K562 (cell line): ENCODE measurements at regions not wholly inside any gene's neighbourhood (a gene's known extent, or its start where the extent isn't known, plus 50 kb on each side); places are given as distances from the start of the nearest gene placed in this dataset.

Experiments used
- ATAC-seq: fragments of 200-7000 bp; cut with Tn5 transposase; 3 replicates; pipeline ENCODE4 v1.9.1; 2020; ENCODE audit warnings: moderate library complexity
- BruUV-seq: library from RNA; stranded (reverse); fragments of 400-500 nt; replicated peaks from 2 replicates; lab custom pipeline; 2021; lab: Mats Ljungman, UMichigan
- CTCF ChIA-PET: fragments of 300-600 bp; formaldehyde crosslinking; extraction: SDS; loops from one replicate; lab custom pipeline; 2021; ENCODE audit warnings: low intra/inter-chr PET ratio; lab: Yijun Ruan, JAX
- POLR2A ChIA-PET: fragments of 300-600, 350-650 bp; sonication (Branson Sonifier 250); formaldehyde crosslinking; extraction: SDS; loops from one replicate; lab custom pipeline; 2021; ENCODE audit warnings: antibody characterized with exemption, inconsistent platforms; lab: Yijun Ruan, JAX
- DNase-seq, 4 experiments: peaks; one replicate each; pipeline versions ENCODE4 v3.0.0 to v3.0.0-alpha.2; 2011 to 2018; ENCODE audit warnings: low spot score in 3 of 4, mixed read lengths in 3 of 4; ENCODE audit errors: extremely low read depth in 1 of 4
- FAIRE-seq: peaks from 2 replicates; lab custom pipeline; 2011; peaks lifted over from hg19 to GRCh38; lab: Jason Lieb, UNC
- H2AFZ ChIP-seq: 2 replicates; pipeline ENCODE4 v1.6.0; 2011; ENCODE audit warnings: low read depth, low read length, control low read depth, inconsistent platforms
- H3K27ac ChIP-seq: fragments of 200-600 bp; 3 replicates; pipeline ENCODE4 v1.8.0; 2011; ENCODE audit warnings: low read depth, mild to moderate bottlenecking, control low read depth, inconsistent platforms, low read length, moderate library complexity, mixed read lengths; ENCODE audit errors: extremely low read depth
- H3K27me3 ChIP-seq, 2 experiments: fragments of 300-600 bp in 1 of 2; 2 replicates in 1 of 2; 3 replicates in 1 of 2; pipeline versions ENCODE4 v1.6.0 to v1.8.0; 2011; ENCODE audit warnings: inconsistent platforms in 2 of 2, low read length in 2 of 2, mild to moderate bottlenecking in 1 of 2, mixed read lengths in 1 of 2, moderate library complexity in 1 of 2; ENCODE audit not compliant: control insufficient read depth in 2 of 2, insufficient read depth in 2 of 2
- H3K36me3 ChIP-seq: fragments of 300-600 bp; 3 replicates; pipeline ENCODE4 v1.8.0; 2011; ENCODE audit warnings: mild to moderate bottlenecking, low read length, inconsistent platforms; ENCODE audit not compliant: control insufficient read depth, insufficient read depth
- H3K4me1 ChIP-seq, 2 experiments: fragments of 200-600 bp in 1 of 2; replicated peaks in 1 of 2; 2 replicates in 1 of 2; 3 replicates in 1 of 2; pipeline versions ENCODE4 v1.5.1 to v1.8.0; 2011; ENCODE audit warnings: inconsistent platforms in 2 of 2, low read length in 2 of 2, mild to moderate bottlenecking in 1 of 2, mixed read lengths in 1 of 2, moderate library complexity in 1 of 2; ENCODE audit not compliant: control insufficient read depth in 2 of 2, insufficient read depth in 2 of 2
- H3K4me2 ChIP-seq: 2 replicates; pipeline ENCODE4 v1.6.1; 2011; ENCODE audit warnings: low read length, control low read depth, inconsistent platforms, mixed read lengths; ENCODE audit not compliant: insufficient read depth
- H3K4me3 ChIP-seq: fragments of 200-600 bp; sonication (generic), shearing (Covaris generic); 2 replicates; pipeline ENCODE4 v1.5.1; 2016; ENCODE audit warnings: control low read depth, inconsistent platforms
- H3K79me2 ChIP-seq: fragments of 200-600 bp; 3 replicates; pipeline ENCODE4 v1.8.0; 2011; ENCODE audit warnings: low read length, inconsistent platforms; ENCODE audit not compliant: control insufficient read depth, insufficient read depth
- H3K9ac ChIP-seq, 2 experiments: 2 replicates each; pipeline versions ENCODE4 v1.6.0 to v1.6.1; 2011; ENCODE audit warnings: low read depth in 2 of 2, low read length in 2 of 2, control low read depth in 1 of 2, inconsistent platforms in 1 of 2, mild to moderate bottlenecking in 1 of 2, mixed read lengths in 1 of 2; ENCODE audit not compliant: insufficient read depth in 1 of 2
- H3K9me1 ChIP-seq: one replicate; pipeline ENCODE4 v1.6.0; 2011; ENCODE audit warnings: inconsistent platforms, mild to moderate bottlenecking, low read length, moderate library complexity; ENCODE audit not compliant: control insufficient read depth, insufficient read depth
- H3K9me3 ChIP-seq: replicated peaks from 2 replicates; pipeline ENCODE4 v1.5.1; 2011; ENCODE audit warnings: low read depth, low read length, inconsistent platforms; ENCODE audit not compliant: control insufficient read depth, insufficient read depth
- H4K20me1 ChIP-seq: replicated peaks from 2 replicates; pipeline ENCODE4 v1.6.1; 2011; ENCODE audit warnings: low read length, inconsistent platforms, mixed read lengths; ENCODE audit not compliant: control insufficient read depth, insufficient read depth
- CREB1 ChIP-seq, 2 experiments: sonication (generic) in 1 of 2; formaldehyde crosslinking in 1 of 2; IDR thresholded peaks; 2 replicates each; pipeline versions ENCODE4 v1.6.1 to v1.8.0; 2012 to 2022; ENCODE audit warnings: inconsistent platforms in 1 of 2, mild to moderate bottlenecking in 1 of 2, missing genetic modification reagents in 1 of 2, moderate library complexity in 1 of 2
- E2F3 ChIP-seq: fragments of 250-450 bp; sonication (Bioruptor Pico); IDR thresholded peaks from 2 replicates; pipeline ENCODE4 v1.4.0; 2020; ENCODE audit warnings: mild to moderate bottlenecking
- ETS1 ChIP-seq: conservative IDR thresholded peaks from 2 replicates; pipeline ENCODE4 v1.6.1; 2011; ENCODE audit warnings: low read depth, mild to moderate bottlenecking, low read length; ENCODE audit not compliant: control insufficient read depth
- ETV1 ChIP-seq: fragments of 450-650 bp; conservative IDR thresholded peaks from 2 replicates; pipeline ENCODE4 v1.6.1; 2016; ENCODE audit warnings: missing genetic modification characterization, control low read depth, low read depth, missing compliant biosample characterization
- PBX2 ChIP-seq, 2 experiments: IDR thresholded peaks in 1 of 2; conservative IDR thresholded peaks in 1 of 2; 2 replicates each; pipeline ENCODE4 v1.6.1; 2016; ENCODE audit warnings: low read depth in 2 of 2, mild to moderate bottlenecking in 1 of 2, missing compliant biosample characterization in 1 of 2, missing genetic modification characterization in 1 of 2, moderate library complexity in 1 of 2
- PTBP1 ChIP-seq: fragments of 200-400 bp; formaldehyde crosslinking; IDR thresholded peaks from 2 replicates; pipeline ENCODE4 v1.6.1; 2017; ENCODE audit warnings: low read depth, low read length
- VEZF1 ChIP-seq: fragments of 200-800 bp; sonication (Bioruptor generic); IDR thresholded peaks from 2 replicates; pipeline ENCODE4 v1.6.1; 2017; ENCODE audit warnings: missing genetic modification characterization, missing compliant biosample characterization
- ZFPM2 ChIP-seq: fragments of 250-450 bp; sonication (Bioruptor Pico); IDR thresholded peaks from 2 replicates; pipeline ENCODE4 v1.5.1; 2022; ENCODE audit warnings: mild to moderate bottlenecking
- WGBS: fragments of 100-300 bp; shearing (Covaris generic); methylation state at CpG from one replicate; pipeline ENCODE4 v1.1.6; 2016; ENCODE audit warnings: low coverage, mixed read lengths; ENCODE audit not compliant: insufficient coverage; ENCODE audit errors: missing lambda C conversion rate; 5-methylcytosine and 5-hydroxymethylcytosine counted together
- in situ Hi-C: fragments of 300-500 bp; cut with MboI; formaldehyde crosslinking; loops from 4 replicates; pipeline ENCODE4 v1.15.0; 2018; ENCODE audit warnings: inconsistent platforms, mixed read lengths
- intact Hi-C: fragments of 100-400 bp; cut with micrococcal nuclease; formaldehyde crosslinking; loops from 2 replicates; pipeline ENCODE4 v1.14.2; 2022

DNA sequence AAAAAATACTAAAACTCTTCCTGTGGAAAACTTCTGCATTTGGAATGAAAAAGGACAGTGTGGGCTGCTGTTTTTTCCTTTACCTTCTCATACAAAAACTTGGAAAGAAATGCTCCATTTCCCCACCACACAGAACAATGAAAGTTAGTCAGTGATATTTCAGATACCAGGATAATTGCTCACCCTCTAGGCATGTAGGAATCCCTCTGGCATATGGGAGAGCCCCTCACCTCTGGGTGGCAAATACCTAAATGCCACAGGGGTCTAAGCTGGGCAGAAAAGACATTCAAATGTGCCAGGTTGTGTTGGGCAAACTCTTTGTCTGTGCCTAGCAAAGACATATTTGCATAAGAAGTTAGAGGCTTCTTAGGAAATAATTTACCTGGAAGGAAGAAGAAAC is 560.3 kb upstream of the NR2F2 start:
- ChIA-PET POLR2A (interaction anchor here (0.6 kb wide), 1 partner anchor 495 kb away, joined by 4 read pairs; no protein-coding TSS in a partner anchor), CTCF (no interaction called here)
- H3K27ac ChIP-seq: no peak overlapping the region
- TF ChIP-seq PBX2 (CRISPR knock-in tag; IDR thresholded peaks at IDR 0.05; ENCODE audit: low read depth) (no peak), PBX2 (tag; conservative IDR thresholded peaks at IDR 0.05; ENCODE audit: low read depth) (no peak), ZFPM2 (no peak)
- H3K9me1 ChIP-seq: no peaks in the 10 kb centered on the region
- no peak overlapping the region for H3K4me3 ChIP-seq
- FAIRE-seq (no peak), ATAC-seq (no peak), DNase-seq (no peak)
- H3K4me2 ChIP-seq: no peak overlapping the region
- intact Hi-C loops (no loop called here), in situ Hi-C loops (no loop called here)
- H3K36me3 ChIP-seq: no peaks in the 10 kb centered on the region; the same call in 2 of the 3 replicates
- H3K27me3 ChIP-seq: no peaks in the 10 kb centered on the region
- H3K9me3 ChIP-seq: 0 out of 2 replicates have a peak, but pooled peaks cover 2% of the 10 kb centered on the region
- no peaks in the 10 kb centered on the region for H3K4me1 ChIP-seq
- H2AFZ ChIP-seq: no peak overlapping the region
- H3K9ac ChIP-seq: no peak overlapping the region
- H4K20me1 ChIP-seq: no peaks in the 10 kb centered on the region
- H3K79me2 ChIP-seq: no peaks in the 10 kb centered on the region
- BruUV-seq: no TSS peak

DNA sequence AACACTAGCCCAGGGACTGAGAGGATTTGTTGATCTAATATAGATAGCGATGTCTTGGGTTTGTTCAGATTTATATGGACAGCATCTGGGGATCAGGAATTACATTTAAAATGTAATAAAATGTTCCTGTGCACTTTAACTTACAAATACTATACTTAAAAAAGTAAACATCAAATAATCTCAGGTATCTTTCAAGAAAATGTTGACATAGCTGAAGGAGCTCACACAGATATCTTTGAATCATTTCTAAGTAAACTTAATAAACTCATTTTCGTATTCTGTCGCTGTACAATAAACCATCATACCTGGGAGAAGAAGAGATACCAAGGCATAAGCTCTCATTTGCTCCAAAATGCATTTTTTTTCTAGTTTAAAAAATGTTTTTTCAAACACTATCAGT is 557.5 kb upstream of the NR2F2 start:
- FAIRE-seq (no peak), DNase-seq (no peak), ATAC-seq (no peak)
- no peak overlapping the region for H3K4me3 ChIP-seq
- H3K9me1 ChIP-seq: no peaks in the 10 kb centered on the region
- H3K27ac ChIP-seq: no peak overlapping the region
- H3K36me3 ChIP-seq: no peaks in the 10 kb centered on the region; the same call in 2 of the 3 replicates
- H3K4me2 ChIP-seq: no peak overlapping the region
- no peaks in the 10 kb centered on the region for H3K79me2 ChIP-seq
- POLR2A ChIA-PET: no interaction called here
- 0 out of 2 replicates have a peak, but pooled peaks cover 2% of the 10 kb centered on the region for H3K9me3 ChIP-seq
- intact Hi-C loops: no loop called here
- in situ Hi-C loops: no loop called here
- no peak overlapping the region for H2AFZ ChIP-seq
- no peak overlapping the region for H3K9ac ChIP-seq
- no peaks in the 10 kb centered on the region for H3K4me1 ChIP-seq
- CTCF ChIA-PET: no interaction called here
- H3K27me3 ChIP-seq: no peaks in the 10 kb centered on the region
- 93% methylated on average over 3 of the region's 3 CpGs for WGBS
- H4K20me1 ChIP-seq: no peaks in the 10 kb centered on the region
- no TSS peak for BruUV-seq
- TF ChIP-seq PTBP1 (no peak), ETV1 (tag) (no peak), CREB1 (IDR thresholded peaks at IDR 0.05) (no peak), CREB1 (CRISPR knock-in tag; IDR thresholded peaks at IDR 0.05) (no peak), VEZF1 (CRISPR knock-in tag) (no peak), E2F3 (CRISPR knock-in tag) (no peak), ETS1 (no peak)
